ENCODE measurements at regions not wholly inside any gene's neighbourhood (a gene's known extent, or its start where the extent isn't known, plus 50 kb on each side); places are given as distances from the start of the nearest gene placed in this dataset.
A peak's percentile ranks its signal among the peaks of the same experiment; 100 is the strongest.

- no peaks in the 10 kb centered on the region for H3K27me3 ChIP-seq
- TF ChIP-seq POLR2A (IDR thresholded peaks at IDR 0.05) (no peak), CTCF (IDR thresholded peaks at IDR 0.05) (no peak)
- H3K36me3 ChIP-seq: no peaks in the 10 kb centered on the region
- H3K4me3 ChIP-seq: no peak overlapping the region
- DNase-seq: no peak
- H3K27ac ChIP-seq: no peak overlapping the region
- no peaks in the 10 kb centered on the region for H3K4me1 ChIP-seq
- no peaks in the 10 kb centered on the region for H3K9me3 ChIP-seq
Observed at GRCh38 chr3:40608091-40608490, 83.3 kb downstream of the ZNF621 start.

GRCh38 chr3:40613306-40613705, 88.5 kb downstream of the ZNF621 start:
- Histone ChIP-seq H3K27me3 (no peaks in the 10 kb centered on the region), H3K36me3 (no peaks in the 10 kb centered on the region), H3K4me1 (no peaks in the 10 kb centered on the region), H3K4me3 (no peak overlapping the region), H3K9me3 (no peaks in the 10 kb centered on the region), H3K27ac (no peak overlapping the region)
- no peak for TF ChIP-seq CTCF (IDR thresholded peaks at IDR 0.05)
- no peak for DNase-seq

GRCh38 chr3:40615110-40615915, 90.6 kb downstream of the ZNF621 start:
- no peak for DNase-seq
- no peaks in the 10 kb centered on the region for H3K9me3 ChIP-seq
- TF ChIP-seq CTCF (IDR thresholded peaks at IDR 0.05) (no peak), POLR2A (IDR thresholded peaks at IDR 0.05) (no peak)
- no peaks in the 10 kb centered on the region for H3K4me1 ChIP-seq
- peak overlapping the region in 1 of 4 donors; percentile 8 for H3K4me3 ChIP-seq
- no peaks in the 10 kb centered on the region for H3K36me3 ChIP-seq
- H3K27ac ChIP-seq: no peak overlapping the region
- H3K27me3 ChIP-seq: no peaks in the 10 kb centered on the region

- H3K36me3 ChIP-seq: no peaks in the 10 kb centered on the region
- H3K9me3 ChIP-seq: no peaks in the 10 kb centered on the region
- DNase-seq: no peak
- H3K4me3 ChIP-seq: no peak overlapping the region
- TF ChIP-seq POLR2A (IDR thresholded peaks at IDR 0.05) (no peak), CTCF (IDR thresholded peaks at IDR 0.05) (no peak)
- no peaks in the 10 kb centered on the region for H3K27me3 ChIP-seq
- no peak overlapping the region for H3K27ac ChIP-seq
- no peaks in the 10 kb centered on the region for H3K4me1 ChIP-seq
Observed at GRCh38 chr3:40615918-40616819, 91.4 kb downstream of the ZNF621 start.

- DNase-seq: no peak
- no peaks in the 10 kb centered on the region for H3K4me1 ChIP-seq
- no peaks in the 10 kb centered on the region for H3K27me3 ChIP-seq
- no peak overlapping the region for H3K27ac ChIP-seq
- no peaks in the 10 kb centered on the region for H3K9me3 ChIP-seq
- no peaks in the 10 kb centered on the region for H3K36me3 ChIP-seq
- no peak overlapping the region for H3K4me3 ChIP-seq
- TF ChIP-seq POLR2A (IDR thresholded peaks at IDR 0.05): no peak
- no peak for TF ChIP-seq CTCF (IDR thresholded peaks at IDR 0.05)
Observed at GRCh38 chr3:40617084-40617483, 92.3 kb downstream of the ZNF621 start.
